SH-SY5Y (cell line): ENCODE measurements at regions not wholly inside any gene's neighbourhood (a gene's known extent, or its start where the extent isn't known, plus 50 kb on each side); places are given as distances from the start of the nearest gene placed in this dataset.

ENCODE experiments used
- GATA2 ChIP-seq: IDR thresholded peaks from 2 replicates; pipeline ENCODE4 v1.6.1; 2011; ENCODE audit warnings: mild to moderate bottlenecking, low read depth, low read length
- GATA3 ChIP-seq: IDR thresholded peaks from 2 replicates; pipeline ENCODE4 v1.6.1; 2011; ENCODE audit warnings: low read depth, mild to moderate bottlenecking, low read length, moderate library complexity

DNA sequence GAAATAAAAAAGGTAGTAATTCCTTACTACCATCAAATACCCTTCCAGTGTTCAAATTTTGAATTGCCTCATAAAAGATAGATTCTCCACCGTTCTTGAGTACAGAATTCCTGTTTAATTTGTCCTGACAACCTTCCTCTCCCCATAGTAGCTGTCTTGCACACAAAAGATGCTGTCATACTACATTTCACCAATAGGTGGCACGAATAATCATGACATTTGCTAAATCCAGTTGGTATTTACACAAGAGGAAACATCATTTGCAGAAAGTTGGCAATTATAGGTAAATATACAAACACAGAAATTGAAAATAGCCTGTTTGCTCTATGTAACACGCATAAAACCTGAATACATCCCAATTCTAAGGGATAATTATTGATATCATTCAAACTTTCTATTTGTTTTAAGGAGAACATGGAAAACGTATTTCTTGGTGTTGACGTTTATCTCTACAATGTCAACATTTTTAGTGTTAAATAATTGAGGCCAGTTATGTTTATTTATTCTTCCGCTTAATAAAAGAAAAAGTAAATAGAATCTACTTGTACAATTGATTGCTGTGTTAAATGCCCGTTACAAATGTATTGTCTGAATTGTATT, 58.3 kb upstream of the CLDN10 start:
- TF ChIP-seq GATA2 = no peak
- no peak for TF ChIP-seq GATA3
